Activated T-cell treated with anti-CD3 and anti-CD28 coated beads, Interleukin-2, amount 50 U/mL, for 24 hours (primary cell): ENCODE measurements at regions not wholly inside any gene's neighbourhood (a gene's known extent, or its start where the extent isn't known, plus 50 kb on each side); places are given as distances from the start of the nearest gene placed in this dataset.

Source experiments
- DNase-seq: peaks from one replicate; pipeline ENCODE4 v3.0.0-alpha.2; 2020
- H3K27ac Mint-ChIP-seq: 2 replicates; pipeline ENCODE4 v1.8.0; 2020; ENCODE audit warnings: mild to moderate bottlenecking, mixed read lengths
- H3K27me3 Mint-ChIP-seq: 2 replicates; pipeline ENCODE4 v1.8.0; 2020; ENCODE audit warnings: mixed read lengths
- H3K36me3 Mint-ChIP-seq: 2 replicates; pipeline ENCODE4 v1.8.0; 2020; ENCODE audit warnings: low read depth, mixed read lengths
- H3K4me1 Mint-ChIP-seq: 2 replicates; pipeline ENCODE4 v1.8.0; 2020; ENCODE audit warnings: low read depth, mixed read lengths
- H3K4me3 Mint-ChIP-seq: 2 replicates; pipeline ENCODE4 v1.8.0; 2020; ENCODE audit warnings: mild to moderate bottlenecking, moderate library complexity, mixed read lengths
- H3K9me3 Mint-ChIP-seq: 2 replicates; pipeline ENCODE4 v1.8.0; 2020; ENCODE audit warnings: mixed read lengths

DNA sequence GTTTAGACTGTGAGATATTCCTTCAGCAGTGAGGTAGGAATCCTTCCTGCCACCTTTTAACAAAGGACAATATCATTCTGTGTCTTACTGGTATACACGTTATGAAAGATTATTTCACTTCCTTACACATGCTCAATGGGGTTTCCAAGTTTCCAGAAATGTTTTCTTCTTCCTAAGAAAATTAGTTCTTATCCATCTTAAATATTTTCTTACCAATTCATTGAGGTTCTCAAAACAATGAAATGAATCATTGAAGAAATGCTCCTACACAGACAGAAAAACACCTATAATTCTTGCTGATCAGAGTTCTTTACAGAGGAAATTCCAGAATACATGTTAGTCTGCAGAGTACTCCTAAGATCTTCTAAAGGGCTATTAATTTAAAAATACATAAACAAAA lies 51.4 kb upstream of the SEC61G start:
- no peaks in the 10 kb centered on the region for H3K36me3 Mint-ChIP-seq
- no peak overlapping the region for H3K27ac Mint-ChIP-seq
- no peak overlapping the region for H3K4me3 Mint-ChIP-seq
- H3K27me3 Mint-ChIP-seq = peaks cover 9% of the 10 kb centered on the region
- H3K4me1 Mint-ChIP-seq = no peaks in the 10 kb centered on the region
- DNase-seq = no peak
- no peaks in the 10 kb centered on the region for H3K9me3 Mint-ChIP-seq

DNA sequence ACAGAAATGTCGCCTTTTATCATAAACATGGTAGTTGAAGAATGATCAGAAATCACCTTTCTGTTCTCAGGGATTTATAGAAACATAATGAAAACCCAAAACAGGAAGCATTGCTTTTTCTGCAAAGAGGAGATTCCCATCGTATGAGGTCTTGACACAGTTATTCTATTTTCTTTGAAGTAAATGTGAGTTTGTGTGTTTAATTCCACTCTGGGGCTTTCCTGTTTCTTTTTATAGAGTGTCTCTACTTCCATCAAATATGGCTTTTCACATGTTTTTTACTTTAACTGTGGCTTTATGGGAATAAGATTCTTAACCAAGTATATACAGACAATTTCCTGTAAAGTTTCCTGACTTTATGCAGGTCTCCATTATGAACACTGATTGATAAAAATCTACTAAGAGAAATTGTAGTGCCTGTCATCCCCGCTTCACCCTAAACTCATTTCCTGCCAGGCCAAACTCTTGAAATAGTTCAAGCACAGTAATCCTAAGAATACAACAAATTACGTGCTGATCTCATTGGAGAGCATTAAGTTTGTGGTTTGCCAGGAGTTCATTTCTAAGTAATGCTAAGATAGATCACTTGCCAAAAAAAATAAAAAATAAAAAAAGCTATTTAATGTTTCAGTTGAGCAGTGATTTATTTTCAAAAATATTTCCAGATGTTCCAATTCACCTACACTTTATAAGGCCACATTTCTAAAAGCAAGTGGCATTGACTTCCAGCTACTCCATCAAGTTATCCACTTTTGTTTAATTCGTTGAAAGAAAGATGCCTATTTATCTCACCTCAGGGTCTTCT lies 52.2 kb upstream of the SEC61G start:
- no peak for DNase-seq
- Mint-ChIP-seq H3K9me3 (no peaks in the 10 kb centered on the region), H3K27ac (no peak overlapping the region), H3K4me3 (no peak overlapping the region), H3K36me3 (no peaks in the 10 kb centered on the region), H3K4me1 (no peaks in the 10 kb centered on the region), H3K27me3 (peaks cover 7% of the 10 kb centered on the region)

DNA sequence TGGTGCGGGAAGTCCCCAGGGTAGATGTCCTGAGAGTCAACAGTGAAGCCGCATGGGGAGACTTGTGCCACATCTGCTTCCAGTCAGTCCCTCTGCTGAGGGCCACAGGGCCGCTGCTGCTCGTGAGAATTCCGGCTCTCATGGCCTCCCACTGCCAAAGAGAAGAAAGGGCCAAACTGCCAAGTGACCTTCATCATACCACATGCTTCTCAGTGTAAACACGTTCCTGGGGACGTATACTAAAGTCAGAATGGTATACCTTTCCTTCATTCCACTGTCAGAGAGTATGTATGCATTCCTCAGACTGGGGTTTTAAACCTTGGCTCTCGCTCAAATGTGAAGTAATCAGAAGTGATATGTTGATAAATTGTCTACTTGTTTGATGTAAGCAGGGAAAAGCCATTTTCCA lies 52.8 kb upstream of the SEC61G start:
- Mint-ChIP-seq H3K27me3 (peaks cover 7% of the 10 kb centered on the region), H3K4me3 (no peak overlapping the region), H3K36me3 (no peaks in the 10 kb centered on the region), H3K4me1 (no peaks in the 10 kb centered on the region), H3K27ac (no peak overlapping the region), H3K9me3 (no peaks in the 10 kb centered on the region)
- DNase-seq = no peak

DNA sequence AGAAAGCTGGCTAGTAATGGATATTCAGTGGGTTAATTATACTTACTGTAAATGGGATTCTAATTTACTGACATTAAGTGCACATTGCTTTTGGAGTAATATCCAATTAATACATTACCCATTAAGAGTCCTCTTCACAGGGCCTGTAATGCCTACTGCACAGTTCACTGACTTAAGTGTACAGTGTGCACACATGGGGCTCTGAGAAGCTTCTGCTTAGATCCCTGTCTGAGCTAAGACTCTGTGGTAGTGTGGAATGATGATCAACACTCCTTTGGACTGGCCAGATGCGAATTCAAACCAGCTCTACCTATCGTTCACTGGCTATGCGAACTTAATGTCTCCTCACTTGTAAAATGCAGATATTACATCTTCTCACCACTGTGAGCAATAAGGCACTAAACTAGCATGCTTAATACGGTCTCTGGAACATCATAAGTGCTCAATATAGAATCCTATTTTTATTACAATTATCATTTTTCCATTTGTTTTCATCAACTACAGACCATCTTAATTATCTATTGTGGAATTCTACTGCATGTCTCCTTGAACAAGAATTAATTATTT lies 53.8 kb upstream of the SEC61G start:
- peaks cover 7% of the 10 kb centered on the region for H3K27me3 Mint-ChIP-seq
- no peaks in the 10 kb centered on the region for H3K36me3 Mint-ChIP-seq
- no peaks in the 10 kb centered on the region for H3K9me3 Mint-ChIP-seq
- H3K27ac Mint-ChIP-seq = no peak overlapping the region
- DNase-seq = no peak
- no peaks in the 10 kb centered on the region for H3K4me1 Mint-ChIP-seq
- no peak overlapping the region for H3K4me3 Mint-ChIP-seq

GRCh38 chr7:54813398-54813797 lies 54.4 kb upstream of the SEC61G start:
- Mint-ChIP-seq H3K9me3 (no peaks in the 10 kb centered on the region), H3K36me3 (no peaks in the 10 kb centered on the region), H3K27ac (no peak overlapping the region), H3K4me3 (no peak overlapping the region), H3K4me1 (no peaks in the 10 kb centered on the region), H3K27me3 (peaks cover 10% of the 10 kb centered on the region)
- DNase-seq = no peak

GRCh38 chr7:54814401-54814800 lies 55.4 kb upstream of the SEC61G start:
- H3K9me3 Mint-ChIP-seq = no peaks in the 10 kb centered on the region
- H3K4me3 Mint-ChIP-seq = no peak overlapping the region
- DNase-seq = no peak
- no peak overlapping the region for H3K27ac Mint-ChIP-seq
- H3K36me3 Mint-ChIP-seq = no peaks in the 10 kb centered on the region
- peaks cover 11% of the 10 kb centered on the region for H3K27me3 Mint-ChIP-seq
- H3K4me1 Mint-ChIP-seq = no peaks in the 10 kb centered on the region

DNA sequence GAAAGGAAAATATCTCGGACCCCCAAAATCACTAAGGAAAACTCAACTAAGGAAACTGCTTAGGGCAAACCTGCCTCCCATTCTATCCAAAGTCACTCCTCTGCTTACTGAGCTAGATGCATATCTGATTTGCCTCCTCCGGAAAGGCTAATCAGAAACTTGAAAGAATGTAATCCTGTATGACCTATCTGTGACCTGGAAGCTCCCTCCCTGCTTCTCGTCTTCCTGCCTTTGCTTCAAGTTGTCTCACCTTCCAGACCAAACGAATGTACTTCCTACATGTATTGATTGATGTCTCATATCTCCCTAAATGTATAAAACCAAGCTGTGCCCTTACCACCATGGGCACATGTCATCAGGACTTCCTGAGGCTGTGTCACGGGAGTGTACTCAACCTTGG lies 58.1 kb upstream of the SEC61G start:
- Mint-ChIP-seq H3K9me3 (no peaks in the 10 kb centered on the region), H3K4me3 (no peak overlapping the region), H3K36me3 (no peaks in the 10 kb centered on the region), H3K27me3 (peaks cover 13% of the 10 kb centered on the region), H3K4me1 (no peaks in the 10 kb centered on the region), H3K27ac (no peak overlapping the region)
- DNase-seq = no peak

DNA sequence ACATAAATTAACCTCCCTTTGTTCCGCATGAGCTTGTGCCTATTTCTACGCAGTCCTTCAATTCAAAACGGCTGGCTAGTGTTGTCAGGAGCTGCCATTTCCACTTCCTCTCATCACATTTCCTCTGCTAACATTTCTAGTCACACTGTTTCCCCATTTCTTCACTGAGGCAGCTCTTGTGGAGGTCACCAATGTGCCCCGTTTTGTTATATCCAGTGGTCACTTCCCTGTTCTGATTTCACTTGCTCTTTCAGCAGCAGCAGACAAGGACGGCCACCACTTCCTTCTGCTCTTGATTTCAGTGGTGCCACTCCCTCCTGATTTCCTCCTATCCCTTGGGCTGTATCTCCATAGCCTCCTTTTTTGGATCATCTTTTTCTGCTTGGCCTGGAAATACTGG lies 64.8 kb upstream of the SEC61G start:
- no peak overlapping the region for H3K4me3 Mint-ChIP-seq
- no peak overlapping the region for H3K27ac Mint-ChIP-seq
- no peaks in the 10 kb centered on the region for H3K9me3 Mint-ChIP-seq
- no peak for DNase-seq
- no peaks in the 10 kb centered on the region for H3K4me1 Mint-ChIP-seq
- peaks cover 41% of the 10 kb centered on the region for H3K27me3 Mint-ChIP-seq
- no peaks in the 10 kb centered on the region for H3K36me3 Mint-ChIP-seq

DNA sequence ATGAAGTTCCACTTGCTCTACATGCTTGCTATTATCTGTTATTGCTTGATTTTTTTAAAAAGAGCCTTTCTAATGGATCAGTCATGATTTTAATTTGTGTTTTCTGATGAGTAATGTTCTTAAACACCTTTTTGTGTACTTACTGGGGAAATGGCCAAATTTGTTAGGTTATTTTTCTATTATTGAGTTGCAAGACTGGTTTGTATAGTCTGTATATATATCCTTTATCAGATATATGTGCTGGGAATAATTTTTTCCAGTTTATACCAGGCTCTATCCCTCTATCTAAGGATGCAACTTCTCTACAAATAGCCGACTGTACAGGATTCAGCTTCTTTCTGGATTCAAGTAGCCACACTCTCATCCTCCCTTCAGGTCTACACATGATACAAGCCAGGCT lies 65.6 kb upstream of the SEC61G start:
- Mint-ChIP-seq H3K9me3 (peaks cover 5% of the 10 kb centered on the region), H3K4me1 (no peaks in the 10 kb centered on the region), H3K27me3 (peaks cover 39% of the 10 kb centered on the region), H3K27ac (no peak overlapping the region), H3K36me3 (no peaks in the 10 kb centered on the region), H3K4me3 (no peak overlapping the region)
- DNase-seq = no peak

DNA sequence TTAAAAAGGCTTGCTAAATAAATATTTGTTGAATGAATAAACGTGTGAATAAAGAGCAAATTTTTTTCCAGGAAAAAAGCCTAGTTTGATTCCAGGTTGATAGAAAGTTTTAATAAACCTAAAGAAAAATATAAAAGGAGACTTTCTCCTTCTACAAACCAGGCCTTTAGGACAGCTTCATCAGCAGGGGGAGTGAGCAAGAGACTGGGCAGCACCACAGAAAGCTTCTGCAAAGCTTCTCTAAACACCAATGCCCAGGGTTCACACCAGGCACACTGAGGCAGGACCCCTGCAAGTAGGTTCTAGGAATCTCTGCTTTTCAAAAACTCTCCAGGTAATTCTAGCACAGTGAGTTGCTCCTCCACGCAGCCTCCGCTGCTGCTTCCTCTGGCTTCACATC lies 66.4 kb upstream of the SEC61G start:
- H3K9me3 Mint-ChIP-seq = peaks cover 11% of the 10 kb centered on the region
- no peak for DNase-seq
- no peak overlapping the region for H3K4me3 Mint-ChIP-seq
- no peaks in the 10 kb centered on the region for H3K36me3 Mint-ChIP-seq
- H3K27ac Mint-ChIP-seq = no peak overlapping the region
- H3K4me1 Mint-ChIP-seq = no peaks in the 10 kb centered on the region
- peaks cover 35% of the 10 kb centered on the region for H3K27me3 Mint-ChIP-seq

GRCh38 chr7:54827734-54828133 lies 68.7 kb upstream of the SEC61G start:
- no peak for DNase-seq
- no peak overlapping the region for H3K4me3 Mint-ChIP-seq
- H3K9me3 Mint-ChIP-seq = peaks cover 11% of the 10 kb centered on the region
- peaks cover 35% of the 10 kb centered on the region for H3K27me3 Mint-ChIP-seq
- H3K4me1 Mint-ChIP-seq = no peaks in the 10 kb centered on the region
- H3K36me3 Mint-ChIP-seq = no peaks in the 10 kb centered on the region
- no peak overlapping the region for H3K27ac Mint-ChIP-seq

- Mint-ChIP-seq H3K9me3 (peaks cover 11% of the 10 kb centered on the region), H3K4me1 (no peaks in the 10 kb centered on the region), H3K36me3 (no peaks in the 10 kb centered on the region), H3K27ac (no peak overlapping the region), H3K4me3 (no peak overlapping the region), H3K27me3 (peaks cover 7% of the 10 kb centered on the region)
- no peak for DNase-seq
Observed at GRCh38 chr7:54831046-54831643, 72.1 kb upstream of the SEC61G start.

- H3K36me3 Mint-ChIP-seq = no peaks in the 10 kb centered on the region
- DNase-seq = no peak
- peaks cover 11% of the 10 kb centered on the region for H3K9me3 Mint-ChIP-seq
- no peak overlapping the region for H3K27ac Mint-ChIP-seq
- H3K27me3 Mint-ChIP-seq = peaks cover 2% of the 10 kb centered on the region
- no peak overlapping the region for H3K4me3 Mint-ChIP-seq
- H3K4me1 Mint-ChIP-seq = no peaks in the 10 kb centered on the region
Observed at GRCh38 chr7:54831644-54832095, 72.7 kb upstream of the SEC61G start.

DNA sequence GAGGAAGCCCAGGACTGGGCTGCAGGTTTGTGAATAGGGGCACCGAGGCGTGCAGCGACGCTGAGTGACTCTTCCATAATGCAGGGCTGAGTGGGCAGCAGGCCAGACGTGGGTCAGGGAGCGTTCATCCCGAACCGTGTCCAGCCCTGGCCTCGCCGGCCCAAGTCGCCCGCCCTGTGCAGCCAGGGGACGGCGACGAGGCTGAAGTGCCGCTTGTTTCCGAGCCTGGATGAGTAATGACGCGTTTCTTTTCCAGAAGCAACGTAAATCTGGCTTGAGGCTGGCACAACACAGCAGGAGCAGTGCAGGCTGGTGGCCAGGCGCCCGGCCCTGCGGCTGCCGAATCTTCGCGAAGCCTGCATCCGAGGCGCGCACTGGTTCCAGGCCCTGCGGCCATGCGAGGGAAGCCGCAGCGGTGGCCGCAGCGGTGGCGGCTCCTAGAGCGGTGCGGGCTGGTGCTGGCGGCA lies 74.0 kb upstream of the SEC61G start:
- H3K27me3 Mint-ChIP-seq = no peaks in the 10 kb centered on the region
- DNase-seq = no peak

GRCh38 chr7:54837168-54837567 lies 78.2 kb upstream of the SEC61G start:
- Mint-ChIP-seq H3K27me3 (peaks cover 2% of the 10 kb centered on the region), H3K4me3 (no peak overlapping the region), H3K4me1 (no peaks in the 10 kb centered on the region), H3K27ac (no peak overlapping the region), H3K9me3 (no peaks in the 10 kb centered on the region), H3K36me3 (no peaks in the 10 kb centered on the region)
- DNase-seq = no peak

More for the DNA sequence above, 74.0 kb upstream of the SEC61G start:
- H3K27ac Mint-ChIP-seq = no peak overlapping the region
- no peaks in the 10 kb centered on the region for H3K4me1 Mint-ChIP-seq
- H3K36me3 Mint-ChIP-seq = no peaks in the 10 kb centered on the region
- H3K4me3 Mint-ChIP-seq = no peak overlapping the region
- peaks cover 11% of the 10 kb centered on the region for H3K9me3 Mint-ChIP-seq
